Vagina (tissue), 2 donors: ENCODE measurements at regions not wholly inside any gene's neighbourhood (a gene's known extent, or its start where the extent isn't known, plus 50 kb on each side); places are given as distances from the start of the nearest gene placed in this dataset.

Source experiments
- POLR2A ChIP-seq, 2 donors: fragments of 450-650 bp; IDR thresholded peaks; one replicate each; pipeline ENCODE4 v1.6.1; 2017; ENCODE audit warnings: antibody characterized with exemption in 2 of 2, mild to moderate bottlenecking in 2 of 2, moderate library complexity in 2 of 2
- POLR2AphosphoS5 ChIP-seq, 2 donors: sonication (generic); formaldehyde crosslinking; IDR thresholded peaks; one replicate each; pipeline ENCODE4 v1.9.0; 2017; ENCODE audit warnings: antibody characterized with exemption in 2 of 2, mild to moderate bottlenecking in 2 of 2, low read depth in 1 of 2; ENCODE audit not compliant: insufficient read depth in 1 of 2
- TF ChIP-seq, protein P1 (sequence below), 3 experiments: fragments of 450-650 bp in 2 of 3; fragments of 200-600 bp in 1 of 3; sonication (generic) in 1 of 3; IDR thresholded peaks; one replicate each; pipeline ENCODE4 v1.5.1; 2017 to 2019; ENCODE audit warnings: antibody characterized with exemption in 3 of 3, mild to moderate bottlenecking in 2 of 3, moderate library complexity in 2 of 3

DNA sequence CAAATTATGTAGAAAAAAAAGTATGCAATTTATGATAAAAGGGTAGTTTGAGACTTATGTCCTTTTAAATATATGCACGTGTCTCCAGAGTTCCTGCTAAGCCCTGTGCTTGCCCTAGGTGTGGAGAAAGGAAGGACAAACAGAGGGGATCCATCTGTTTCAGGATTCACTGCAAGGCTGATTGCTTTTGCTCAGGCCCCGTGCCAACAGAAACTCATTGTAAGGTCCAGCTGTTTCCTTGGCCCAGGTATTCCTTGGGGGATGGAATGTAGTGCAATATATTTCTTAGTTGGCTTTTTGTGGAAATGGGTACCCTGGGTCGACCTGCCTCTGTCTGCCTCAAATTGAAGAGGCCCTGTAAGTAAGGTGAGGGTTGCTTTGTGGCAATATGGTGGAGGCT, 268.6 kb upstream of the CLINT1 start:
- TF ChIP-seq POLR2A (IDR thresholded peaks at IDR 0.05) (no peak), POLR2AphosphoS5 (IDR thresholded peaks at IDR 0.05; ENCODE audit: insufficient read depth in 1 of 2, low read depth in 1 of 2) (no peak)
- TF ChIP-seq, protein P1, sequence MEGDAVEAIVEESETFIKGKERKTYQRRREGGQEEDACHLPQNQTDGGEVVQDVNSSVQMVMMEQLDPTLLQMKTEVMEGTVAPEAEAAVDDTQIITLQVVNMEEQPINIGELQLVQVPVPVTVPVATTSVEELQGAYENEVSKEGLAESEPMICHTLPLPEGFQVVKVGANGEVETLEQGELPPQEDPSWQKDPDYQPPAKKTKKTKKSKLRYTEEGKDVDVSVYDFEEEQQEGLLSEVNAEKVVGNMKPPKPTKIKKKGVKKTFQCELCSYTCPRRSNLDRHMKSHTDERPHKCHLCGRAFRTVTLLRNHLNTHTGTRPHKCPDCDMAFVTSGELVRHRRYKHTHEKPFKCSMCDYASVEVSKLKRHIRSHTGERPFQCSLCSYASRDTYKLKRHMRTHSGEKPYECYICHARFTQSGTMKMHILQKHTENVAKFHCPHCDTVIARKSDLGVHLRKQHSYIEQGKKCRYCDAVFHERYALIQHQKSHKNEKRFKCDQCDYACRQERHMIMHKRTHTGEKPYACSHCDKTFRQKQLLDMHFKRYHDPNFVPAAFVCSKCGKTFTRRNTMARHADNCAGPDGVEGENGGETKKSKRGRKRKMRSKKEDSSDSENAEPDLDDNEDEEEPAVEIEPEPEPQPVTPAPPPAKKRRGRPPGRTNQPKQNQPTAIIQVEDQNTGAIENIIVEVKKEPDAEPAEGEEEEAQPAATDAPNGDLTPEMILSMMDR (IDR thresholded peaks at IDR 0.05), result no peak
